NT2/D1 (cell line): ENCODE measurements at regions not wholly inside any gene's neighbourhood (a gene's known extent, or its start where the extent isn't known, plus 50 kb on each side); places are given as distances from the start of the nearest gene placed in this dataset.

Experiments
- DNase-seq: peaks from one replicate; pipeline ENCODE4 v3.0.0-alpha.2; 2011; ENCODE audit warnings: low read depth, low spot score
- H3K27me3 ChIP-seq: 2 replicates; pipeline ENCODE4 v1.6.0; 2011; ENCODE audit warnings: mild to moderate bottlenecking; ENCODE audit not compliant: insufficient read length, insufficient read depth
- H3K36me3 ChIP-seq: 2 replicates; pipeline ENCODE4 v1.6.1; 2011; ENCODE audit warnings: mild to moderate bottlenecking, low read length, mixed read lengths; ENCODE audit not compliant: insufficient read depth, insufficient read length
- H3K4me1 ChIP-seq: 2 replicates; pipeline ENCODE4 v1.5.1; 2011; ENCODE audit not compliant: insufficient read depth, insufficient read length
- H3K4me3 ChIP-seq: 2 replicates; pipeline ENCODE4 v1.5.1; 2011; ENCODE audit warnings: low read depth; ENCODE audit not compliant: insufficient read length
- H3K9ac ChIP-seq: 2 replicates; pipeline ENCODE4 v1.6.0; 2011; ENCODE audit warnings: low read depth; ENCODE audit not compliant: insufficient read length
- H3K9me3 ChIP-seq: 2 replicates; pipeline ENCODE4 v1.5.1; 2011; ENCODE audit warnings: mild to moderate bottlenecking, low read length; ENCODE audit not compliant: insufficient read depth
- SUZ12 ChIP-seq: IDR thresholded peaks from 2 replicates; pipeline ENCODE4 v1.6.1; 2011; ENCODE audit not compliant: insufficient read length, insufficient read depth; ENCODE audit errors: extremely low read depth
- YY1 ChIP-seq: IDR thresholded peaks from 2 replicates; pipeline ENCODE4 v1.6.1; 2011; ENCODE audit not compliant: insufficient read length, insufficient read depth
- ZNF274 ChIP-seq: IDR thresholded peaks from 2 replicates; pipeline ENCODE4 v1.6.1; 2011; ENCODE audit warnings: mild to moderate bottlenecking, low read depth, low read length

- no peaks in the 10 kb centered on the region for H3K36me3 ChIP-seq
These were observed 61.6 kb upstream of the JAG1 start for GRCh38 chr20:10735195-10735949.

DNA sequence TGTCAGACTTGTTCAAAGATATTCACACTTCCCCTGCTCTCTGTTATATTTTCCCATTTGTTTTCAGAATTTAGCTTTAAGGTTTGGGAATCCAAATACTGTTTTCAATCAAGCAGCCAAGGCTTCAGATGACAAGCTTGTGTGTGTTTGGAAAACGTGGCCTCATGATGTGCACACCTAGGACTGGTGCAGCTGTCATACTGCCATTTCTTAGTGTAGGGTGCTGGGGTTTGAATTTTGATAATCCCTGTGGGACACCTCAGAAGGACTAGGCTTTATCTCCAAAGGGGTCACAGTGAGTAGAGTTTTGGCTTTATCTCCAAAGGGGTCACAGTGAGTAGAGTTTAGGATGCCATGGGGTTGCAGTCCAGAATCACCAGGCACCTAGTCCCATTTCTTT lies 65.3 kb upstream of the JAG1 start:
- Histone ChIP-seq H3K4me3 (no peak overlapping the region), H3K36me3 (no peaks in the 10 kb centered on the region), H3K9ac (no peak overlapping the region), H3K4me1 (no peaks in the 10 kb centered on the region), H3K9me3 (no peaks in the 10 kb centered on the region), H3K27me3 (no peaks in the 10 kb centered on the region)
- no peak for DNase-seq
- TF ChIP-seq SUZ12: no peak
- TF ChIP-seq ZNF274: no peak
- no peak for TF ChIP-seq YY1

More at GRCh38 chr20:10735195-10735949, 61.6 kb upstream of the JAG1 start:
- H3K9me3 ChIP-seq: no peaks in the 10 kb centered on the region
- no peak for TF ChIP-seq YY1
- no peak overlapping the region for H3K4me3 ChIP-seq
- no peaks in the 10 kb centered on the region for H3K27me3 ChIP-seq
- no peak for DNase-seq
- no peak overlapping the region for H3K9ac ChIP-seq
- no peaks in the 10 kb centered on the region for H3K4me1 ChIP-seq

DNA sequence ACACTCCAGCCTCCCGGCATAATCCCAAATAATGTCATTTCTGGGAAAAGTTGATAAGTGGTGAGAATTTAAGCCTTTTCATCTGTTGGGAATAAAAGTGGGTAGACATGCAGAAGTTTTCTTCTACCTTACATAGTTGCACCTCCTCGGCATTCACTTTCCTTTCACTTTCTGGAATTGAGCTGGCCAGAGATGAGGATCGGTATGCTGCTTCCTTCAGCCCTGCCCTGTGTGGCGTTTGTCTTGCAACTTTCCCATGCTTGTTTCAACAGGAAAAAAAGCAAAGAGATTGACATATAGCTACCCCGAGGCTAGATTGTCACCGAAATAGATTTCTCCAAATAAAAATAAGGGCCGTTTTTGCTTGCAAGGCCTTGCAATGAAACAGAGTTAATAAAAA lies 65.8 kb upstream of the JAG1 start:
- no peaks in the 10 kb centered on the region for H3K9me3 ChIP-seq
- H3K9ac ChIP-seq: no peak overlapping the region
- H3K4me1 ChIP-seq: no peaks in the 10 kb centered on the region
- no peak for TF ChIP-seq ZNF274
- no peak for TF ChIP-seq SUZ12
- TF ChIP-seq YY1: no peak
- H3K4me3 ChIP-seq: no peak overlapping the region
- H3K27me3 ChIP-seq: no peaks in the 10 kb centered on the region
- no peak for DNase-seq
- H3K36me3 ChIP-seq: no peaks in the 10 kb centered on the region

- Histone ChIP-seq H3K9me3 (no peaks in the 10 kb centered on the region), H3K4me3 (no peak overlapping the region), H3K9ac (no peak overlapping the region), H3K27me3 (no peaks in the 10 kb centered on the region), H3K4me1 (no peaks in the 10 kb centered on the region), H3K36me3 (no peaks in the 10 kb centered on the region)
- TF ChIP-seq ZNF274: no peak
- TF ChIP-seq SUZ12: no peak
- TF ChIP-seq YY1: no peak
- no peak for DNase-seq
These were observed 67.3 kb upstream of the JAG1 start for GRCh38 chr20:10741060-10741459.

DNA sequence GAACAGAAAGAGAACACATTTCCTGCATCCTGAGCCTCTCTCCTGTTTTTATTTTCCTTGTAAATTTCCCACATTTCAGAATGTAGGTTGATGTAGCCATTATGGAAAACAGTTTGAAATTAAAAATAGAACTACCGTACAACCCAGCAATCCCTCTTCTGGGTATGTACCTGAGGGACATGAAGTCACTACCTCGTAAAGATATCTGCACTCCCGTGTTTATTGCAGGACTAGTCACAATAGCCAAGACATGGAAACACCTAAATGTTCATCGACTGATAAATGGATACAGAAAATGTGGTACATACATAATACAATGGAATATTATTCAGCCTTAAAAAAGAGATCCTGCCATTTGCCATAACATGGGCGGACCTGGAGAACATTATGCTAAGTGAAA lies 72.0 kb upstream of the JAG1 start:
- TF ChIP-seq SUZ12: no peak
- no peak for TF ChIP-seq YY1
- no peak for TF ChIP-seq ZNF274
- Histone ChIP-seq H3K36me3 (no peaks in the 10 kb centered on the region), H3K9ac (no peak overlapping the region), H3K9me3 (no peaks in the 10 kb centered on the region), H3K27me3 (no peaks in the 10 kb centered on the region), H3K4me3 (no peak overlapping the region), H3K4me1 (no peaks in the 10 kb centered on the region)
- no peak for DNase-seq

GRCh38 chr20:10747019-10747418 lies 73.2 kb upstream of the JAG1 start:
- no peak for TF ChIP-seq SUZ12
- no peak for TF ChIP-seq YY1
- H3K27me3 ChIP-seq: no peaks in the 10 kb centered on the region
- H3K4me1 ChIP-seq: no peaks in the 10 kb centered on the region

DNA sequence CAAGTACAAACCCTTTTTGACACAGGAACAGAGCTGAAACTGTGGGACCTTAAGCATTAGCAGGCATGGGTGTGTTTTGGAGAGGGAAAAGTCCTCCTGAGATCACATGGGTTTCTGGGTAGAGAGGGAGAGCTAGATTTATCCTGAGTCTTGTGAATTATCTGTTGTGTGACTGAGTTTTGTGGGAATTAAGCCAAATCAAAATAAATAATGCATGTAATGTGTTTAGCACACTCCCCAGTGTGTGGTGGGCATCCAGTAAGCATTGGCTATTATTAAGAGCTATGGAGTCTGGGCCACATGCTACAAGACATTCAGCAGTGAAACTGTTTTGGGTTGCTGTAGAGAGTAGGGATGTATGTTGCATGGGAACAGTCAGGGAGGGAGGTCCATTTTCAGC lies 75.3 kb upstream of the JAG1 start:
- Histone ChIP-seq H3K4me1 (no peaks in the 10 kb centered on the region), H3K9ac (no peak overlapping the region), H3K36me3 (no peaks in the 10 kb centered on the region), H3K9me3 (no peaks in the 10 kb centered on the region), H3K27me3 (no peaks in the 10 kb centered on the region), H3K4me3 (no peak overlapping the region)
- TF ChIP-seq SUZ12: no peak
- TF ChIP-seq YY1: no peak
- no peak for TF ChIP-seq ZNF274
- DNase-seq: no peak

More at GRCh38 chr20:10747019-10747418, 73.2 kb upstream of the JAG1 start:
- Histone ChIP-seq H3K36me3 (no peaks in the 10 kb centered on the region), H3K4me3 (no peak overlapping the region), H3K9me3 (no peaks in the 10 kb centered on the region), H3K9ac (no peak overlapping the region)
- DNase-seq: no peak

DNA sequence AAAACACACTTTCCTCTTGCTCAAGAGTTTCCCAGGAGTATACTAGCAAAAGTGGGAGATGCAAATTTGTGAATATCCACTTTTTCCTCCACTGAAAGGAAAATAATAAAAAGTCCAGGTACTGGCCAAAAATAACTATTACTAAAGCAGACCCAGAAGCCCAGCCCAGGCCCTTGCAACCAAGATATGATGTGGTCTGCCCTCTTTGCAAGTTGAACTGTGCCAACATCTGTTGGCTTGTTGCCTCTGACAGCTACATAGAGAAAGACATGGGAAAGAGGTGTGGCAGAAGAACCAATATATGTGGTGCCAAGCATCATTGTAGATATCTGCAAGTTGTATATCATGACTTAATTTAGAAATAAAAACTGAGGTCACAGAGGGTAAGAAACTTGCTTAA lies 78.4 kb upstream of the JAG1 start:
- DNase-seq: no peak
- TF ChIP-seq SUZ12 (no peak), ZNF274 (no peak), YY1 (no peak)

More for the DNA sequence above, 78.4 kb upstream of the JAG1 start:
- no peaks in the 10 kb centered on the region for H3K4me1 ChIP-seq
- H3K4me3 ChIP-seq: no peak overlapping the region
- no peaks in the 10 kb centered on the region for H3K9me3 ChIP-seq
- no peaks in the 10 kb centered on the region for H3K36me3 ChIP-seq
- H3K27me3 ChIP-seq: no peaks in the 10 kb centered on the region
- no peak overlapping the region for H3K9ac ChIP-seq
